NCI-H146 treated with DMSO at 0.1 percent for 48 hours (cell line): ENCODE measurements at regions not wholly inside any gene's neighbourhood (a gene's known extent, or its start where the extent isn't known, plus 50 kb on each side); places are given as distances from the start of the nearest gene placed in this dataset.

Experiments used
- DNase-seq: peaks from one replicate; lab custom pipeline; 2025; ENCODE audit not compliant: unreplicated experiment; lab: John Stamatoyannopoulos, UW

GRCh38 chr20:52921340-52921739 is 50.8 kb upstream of the TSHZ2 start:
- DNase-seq = no peak

GRCh38 chr20:52918311-52918710 is 53.8 kb upstream of the TSHZ2 start:
- DNase-seq = no peak

- no peak for DNase-seq
Measured at GRCh38 chr20:52915564-52915963, 56.6 kb upstream of the TSHZ2 start.

GRCh38 chr20:52914870-52915269 is 57.3 kb upstream of the TSHZ2 start:
- DNase-seq = no peak

GRCh38 chr20:52913650-52914387 is 58.3 kb upstream of the TSHZ2 start:
- no peak for DNase-seq

GRCh38 chr20:52905241-52905994 is 66.7 kb upstream of the TSHZ2 start:
- DNase-seq = no peak

- DNase-seq = no peak
Measured at GRCh38 chr20:52904837-52905236, 67.3 kb upstream of the TSHZ2 start.

GRCh38 chr20:52899041-52899608 is 73.0 kb upstream of the TSHZ2 start:
- no peak for DNase-seq

- DNase-seq = no peak
Measured at GRCh38 chr20:52896348-52896747, 75.8 kb upstream of the TSHZ2 start.

GRCh38 chr20:52895701-52896100 is 76.5 kb upstream of the TSHZ2 start:
- no peak for DNase-seq

GRCh38 chr20:52895235-52895634 is 76.9 kb upstream of the TSHZ2 start:
- DNase-seq = no peak

GRCh38 chr20:52893498-52893897 is 78.7 kb upstream of the TSHZ2 start:
- DNase-seq = no peak

- DNase-seq = no peak
Measured at GRCh38 chr20:52892023-52892422, 80.1 kb upstream of the TSHZ2 start.

GRCh38 chr20:52890130-52890529 is 82.0 kb upstream of the TSHZ2 start:
- DNase-seq = no peak

- DNase-seq = no peak
Measured at GRCh38 chr20:52889225-52889624, 82.9 kb upstream of the TSHZ2 start.

- DNase-seq = no peak
Measured at GRCh38 chr20:52888096-52888495, 84.1 kb upstream of the TSHZ2 start.

- DNase-seq = no peak
Measured at GRCh38 chr20:52880997-52881396, 91.2 kb upstream of the TSHZ2 start.

- no peak for DNase-seq
Measured at GRCh38 chr20:52880259-52880658, 91.9 kb upstream of the TSHZ2 start.

- DNase-seq = no peak
Measured at GRCh38 chr20:52874241-52874640, 97.9 kb upstream of the TSHZ2 start.

- no peak for DNase-seq
Measured at GRCh38 chr20:52869698-52870501, 102.3 kb upstream of the TSHZ2 start.

GRCh38 chr20:52869276-52869675 is 102.9 kb upstream of the TSHZ2 start:
- no peak for DNase-seq
